Chondrocyte (in vitro differentiated cells): ENCODE measurements at regions not wholly inside any gene's neighbourhood (a gene's known extent, or its start where the extent isn't known, plus 50 kb on each side); places are given as distances from the start of the nearest gene placed in this dataset.

Experiments used
- DNase-seq: peaks from one replicate; pipeline ENCODE4 v3.0.0; 2021; ENCODE audit warnings: mixed read lengths, low spot score
- H3K27ac Mint-ChIP-seq: one replicate; pipeline ENCODE4 v1.8.0; 2021; ENCODE audit warnings: mild to moderate bottlenecking, moderate library complexity, mixed read lengths; ENCODE audit not compliant: unreplicated experiment
- H3K27me3 Mint-ChIP-seq: 2 replicates; pipeline ENCODE4 v1.8.0; 2021; ENCODE audit warnings: low read depth, mixed read lengths
- H3K36me3 Mint-ChIP-seq: 2 replicates; pipeline ENCODE4 v1.8.0; 2021; ENCODE audit warnings: low read depth, mixed read lengths
- H3K4me1 Mint-ChIP-seq: 2 replicates; pipeline ENCODE4 v1.8.0; 2021; ENCODE audit warnings: low read depth, mild to moderate bottlenecking, mixed read lengths
- H3K4me3 Mint-ChIP-seq: one replicate; pipeline ENCODE4 v1.8.0; 2021; ENCODE audit warnings: mild to moderate bottlenecking, moderate library complexity, mixed read lengths; ENCODE audit not compliant: unreplicated experiment
- H3K9me3 Mint-ChIP-seq: 2 replicates; pipeline ENCODE4 v1.8.0; 2021; ENCODE audit warnings: low read depth, mixed read lengths
- CTCF ChIP-seq: fragments of 200-600 bp; sonication (generic); IDR thresholded peaks from 2 replicates; pipeline ENCODE4 v1.5.0; 2021; ENCODE audit warnings: antibody characterized with exemption, mild to moderate bottlenecking, moderate library complexity

- peaks cover 9% of the 10 kb centered on the region for H3K27me3 Mint-ChIP-seq
- H3K36me3 Mint-ChIP-seq: no peaks in the 10 kb centered on the region
- H3K4me3 Mint-ChIP-seq: no peak overlapping the region
- TF ChIP-seq CTCF: no peak
- no peaks in the 10 kb centered on the region for H3K9me3 Mint-ChIP-seq
- H3K4me1 Mint-ChIP-seq: no peaks in the 10 kb centered on the region
- DNase-seq: no peak
- H3K27ac Mint-ChIP-seq: no peak overlapping the region
These were observed 55.0 kb upstream of the TRPC7 start for GRCh38 chr5:136420168-136420898.

DNA sequence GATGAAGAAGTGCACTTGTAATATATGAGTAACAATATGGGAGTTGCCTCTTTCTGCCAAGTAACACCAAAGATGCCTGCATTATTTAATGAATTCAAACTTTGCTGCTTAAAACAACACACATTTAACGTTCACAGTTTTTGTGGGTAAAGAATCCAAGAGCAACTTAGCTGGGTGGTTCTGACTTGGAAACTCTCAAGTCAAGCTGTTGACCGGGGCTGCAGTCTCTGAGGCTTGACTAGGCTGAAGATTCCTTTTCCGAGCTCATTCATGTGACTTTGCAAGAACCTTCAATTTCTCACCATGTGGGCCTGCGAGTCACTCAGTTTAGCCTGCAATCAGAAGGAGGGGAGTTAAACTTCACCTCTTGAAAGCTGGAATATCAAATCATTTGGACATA lies 53.0 kb upstream of the TRPC7 start:
- Mint-ChIP-seq H3K4me3 (no peak overlapping the region), H3K9me3 (no peaks in the 10 kb centered on the region), H3K4me1 (no peaks in the 10 kb centered on the region), H3K27me3 (peaks cover 9% of the 10 kb centered on the region), H3K27ac (no peak overlapping the region), H3K36me3 (no peaks in the 10 kb centered on the region)
- no peak for DNase-seq
- no peak for TF ChIP-seq CTCF
